Adipocyte (in vitro differentiated cells): ENCODE measurements at regions not wholly inside any gene's neighbourhood (a gene's known extent, or its start where the extent isn't known, plus 50 kb on each side); places are given as distances from the start of the nearest gene placed in this dataset.
"Not testable (repeated sequence)": the region's sequence is repeated elsewhere in the genome, so short reads cannot be mapped to it uniquely, and the experiment has no call there.

Experiments
- DNase-seq: peaks from one replicate; pipeline ENCODE4 v3.0.0-alpha.2; 2015; ENCODE audit warnings: low read depth
- H3K27me3 ChIP-seq: replicated peaks from 2 replicates; pipeline ENCODE4 v1.7.0; 2013; ENCODE audit warnings: mild to moderate bottlenecking, low read length, moderate library complexity; ENCODE audit not compliant: control insufficient read depth, insufficient read depth
- H3K36me3 ChIP-seq: 2 replicates; pipeline ENCODE4 v1.7.0; 2013; ENCODE audit warnings: low read length, mild to moderate bottlenecking, moderate library complexity; ENCODE audit not compliant: control insufficient read depth, insufficient read depth, severe bottlenecking
- H3K4me1 ChIP-seq: 2 replicates; pipeline ENCODE4 v1.7.0; 2013; ENCODE audit warnings: mild to moderate bottlenecking, low read length, moderate library complexity; ENCODE audit not compliant: control insufficient read depth, insufficient read depth
- H3K4me3 ChIP-seq: 2 replicates; pipeline ENCODE4 v1.7.0; 2013; ENCODE audit warnings: mild to moderate bottlenecking, low read length, moderate library complexity
- H3K9ac ChIP-seq: 2 replicates; pipeline ENCODE4 v1.7.0; 2013; ENCODE audit warnings: mild to moderate bottlenecking, low read length, moderate library complexity
- H3K9me3 ChIP-seq: 2 replicates; pipeline ENCODE4 v1.7.0; 2013; ENCODE audit warnings: mild to moderate bottlenecking, low read length, moderate library complexity; ENCODE audit not compliant: control insufficient read depth

GRCh38 chr14:52154992-52155650, 86.3 kb upstream of the NID2 start:
- H3K4me1 ChIP-seq = no peaks in the 10 kb centered on the region
- DNase-seq = no peak
- peaks cover 19% of the 10 kb centered on the region for H3K27me3 ChIP-seq
- H3K9me3 ChIP-seq = no peaks in the 10 kb centered on the region
- no peak overlapping the region for H3K9ac ChIP-seq
- no peaks in the 10 kb centered on the region for H3K36me3 ChIP-seq
- no peak overlapping the region for H3K4me3 ChIP-seq

- no peaks in the 10 kb centered on the region for H3K9me3 ChIP-seq
- H3K9ac ChIP-seq = no peak overlapping the region
- no peaks in the 10 kb centered on the region for H3K36me3 ChIP-seq
- H3K4me3 ChIP-seq = no peak overlapping the region
- no peaks in the 10 kb centered on the region for H3K4me1 ChIP-seq
- peaks cover 30% of the 10 kb centered on the region for H3K27me3 ChIP-seq
- no peak for DNase-seq
Observed at GRCh38 chr14:52153939-52154338, 85.1 kb upstream of the NID2 start.

GRCh38 chr14:52150162-52150561, 81.3 kb upstream of the NID2 start:
- no peak overlapping the region for H3K9ac ChIP-seq
- no peaks in the 10 kb centered on the region for H3K36me3 ChIP-seq
- no peaks in the 10 kb centered on the region for H3K4me1 ChIP-seq
- no peaks in the 10 kb centered on the region for H3K9me3 ChIP-seq
- H3K4me3 ChIP-seq = no peak overlapping the region
- H3K27me3 ChIP-seq = peaks cover 39% of the 10 kb centered on the region
- DNase-seq = no peak

GRCh38 chr14:52148371-52148770, 79.5 kb upstream of the NID2 start:
- Histone ChIP-seq H3K9me3 (no peaks in the 10 kb centered on the region), H3K4me1 (no peaks in the 10 kb centered on the region), H3K9ac (no peak overlapping the region), H3K36me3 (no peaks in the 10 kb centered on the region), H3K27me3 (peaks cover 39% of the 10 kb centered on the region), H3K4me3 (no peak overlapping the region)
- no peak for DNase-seq

- Histone ChIP-seq H3K27me3 (peaks cover 34% of the 10 kb centered on the region), H3K9ac (no peak overlapping the region), H3K9me3 (no peaks in the 10 kb centered on the region), H3K4me3 (no peak overlapping the region), H3K4me1 (no peaks in the 10 kb centered on the region), H3K36me3 (no peaks in the 10 kb centered on the region)
- peak; percentile 31 for DNase-seq
Observed at GRCh38 chr14:52146504-52146903, 77.6 kb upstream of the NID2 start.

- H3K4me1 ChIP-seq, H3K9ac ChIP-seq, H3K36me3 ChIP-seq, H3K4me3 ChIP-seq, DNase-seq, H3K27me3 ChIP-seq, H3K9me3 ChIP-seq: not testable (repeated sequence)
Observed at GRCh38 chr14:52144099-52144498, 75.2 kb upstream of the NID2 start.

- H3K36me3 ChIP-seq = no peaks in the 10 kb centered on the region
- no peaks in the 10 kb centered on the region for H3K9me3 ChIP-seq
- no peak overlapping the region for H3K9ac ChIP-seq
- no peak overlapping the region for H3K4me3 ChIP-seq
- no peaks in the 10 kb centered on the region for H3K4me1 ChIP-seq
- no peak for DNase-seq
- H3K27me3 ChIP-seq = no peaks in the 10 kb centered on the region
Observed at GRCh38 chr14:52142504-52142903, 73.6 kb upstream of the NID2 start.

GRCh38 chr14:52131640-52132320, 62.9 kb upstream of the NID2 start:
- Histone ChIP-seq H3K4me1 (peaks cover 20% of the 10 kb centered on the region), H3K9ac (no peak overlapping the region), H3K4me3 (no peak overlapping the region), H3K9me3 (peaks cover 7% of the 10 kb centered on the region), H3K36me3 (no peaks in the 10 kb centered on the region), H3K27me3 (no peaks in the 10 kb centered on the region)
- DNase-seq = peak; percentile 98

GRCh38 chr14:52129721-52130120, 60.9 kb upstream of the NID2 start:
- DNase-seq = no peak
- H3K36me3 ChIP-seq = no peaks in the 10 kb centered on the region
- H3K4me1 ChIP-seq = peaks cover 35% of the 10 kb centered on the region
- H3K9me3 ChIP-seq = peaks cover 5% of the 10 kb centered on the region
- no peaks in the 10 kb centered on the region for H3K27me3 ChIP-seq
- H3K4me3 ChIP-seq = no peak overlapping the region
- no peak overlapping the region for H3K9ac ChIP-seq

GRCh38 chr14:52125885-52126284, 57.0 kb upstream of the NID2 start:
- no peak for DNase-seq
- peak overlapping the region; percentile 47 for H3K4me3 ChIP-seq

GRCh38 chr14:52124791-52125684, 56.2 kb upstream of the NID2 start:
- Histone ChIP-seq H3K4me1 (peaks cover 33% of the 10 kb centered on the region), H3K27me3 (no peaks in the 10 kb centered on the region), H3K9ac (peak overlapping the region; percentile 80), H3K9me3 (no peaks in the 10 kb centered on the region), H3K4me3 (peak overlapping the region; percentile 68), H3K36me3 (no peaks in the 10 kb centered on the region)
- DNase-seq = peak; percentile 88

More at GRCh38 chr14:52125885-52126284, 57.0 kb upstream of the NID2 start:
- H3K4me1 ChIP-seq = peaks cover 37% of the 10 kb centered on the region
- no peaks in the 10 kb centered on the region for H3K27me3 ChIP-seq
- H3K36me3 ChIP-seq = no peaks in the 10 kb centered on the region
- H3K9me3 ChIP-seq = no peaks in the 10 kb centered on the region
- peak overlapping the region; percentile 51 for H3K9ac ChIP-seq
